ENCODE measurements at regions not wholly inside any gene's neighbourhood (a gene's known extent, or its start where the extent isn't known, plus 50 kb on each side); places are given as distances from the start of the nearest gene placed in this dataset.
"Not testable (repeated sequence)": the region's sequence is repeated elsewhere in the genome, so short reads cannot be mapped to it uniquely, and the experiment has no call there.

GRCh38 chr7:35914214-35914613, 113.4 kb downstream of the SEPTIN7 start:
- not testable (repeated sequence) for TF ChIP-seq ZNF274 (IDR thresholded peaks at IDR 0.05; ENCODE audit: low read depth, low read length); YY1 (IDR thresholded peaks at IDR 0.05; ENCODE audit: insufficient read depth, insufficient read length); SUZ12 (IDR thresholded peaks at IDR 0.05; ENCODE audit: extremely low read depth, insufficient read depth, insufficient read length)
